GM18498 (cell line): ENCODE measurements at regions not wholly inside any gene's neighbourhood (a gene's known extent, or its start where the extent isn't known, plus 50 kb on each side); places are given as distances from the start of the nearest gene placed in this dataset.
"Not testable (repeated sequence)": the region's sequence is repeated elsewhere in the genome, so short reads cannot be mapped to it uniquely, and the experiment has no call there.

ENCODE experiments used
- ATAC-seq: cut with Tn5 transposase; IDR thresholded peaks from one replicate; pipeline ENCODE4 v1.9.1; 2021; ENCODE audit warnings: mild to moderate bottlenecking, moderate library complexity; ENCODE audit not compliant: unreplicated experiment

- ATAC-seq, result not testable (repeated sequence)
These were observed 144.9 kb downstream of the NPIPB11 start for GRCh38 chr16:29261427-29262248.

- ATAC-seq, result not testable (repeated sequence)
These were observed 145.7 kb downstream of the NPIPB11 start for GRCh38 chr16:29260683-29261426.

- not testable (repeated sequence) for ATAC-seq
These were observed 146.7 kb downstream of the NPIPB11 start for GRCh38 chr16:29259635-29260457.

- not testable (repeated sequence) for ATAC-seq
These were observed 147.4 kb downstream of the NPIPB11 start for GRCh38 chr16:29258946-29259634.

- ATAC-seq, result not testable (repeated sequence)
These were observed 148.8 kb downstream of the NPIPB11 start for GRCh38 chr16:29257419-29258336.

- no peak for ATAC-seq
These were observed 150.0 kb downstream of the NPIPB11 start for GRCh38 chr16:29256501-29256981.

GRCh38 chr16:29255957-29256356 lies 150.6 kb downstream of the NPIPB11 start:
- not testable (repeated sequence) for ATAC-seq

- not testable (repeated sequence) for ATAC-seq
These were observed 151.1 kb downstream of the NPIPB11 start for GRCh38 chr16:29255496-29255796.

- no peak for ATAC-seq
These were observed 151.6 kb downstream of the NPIPB11 start for GRCh38 chr16:29254676-29255495.

GRCh38 chr16:29253716-29254590 lies 152.6 kb downstream of the NPIPB11 start:
- not testable (repeated sequence) for ATAC-seq

- not testable (repeated sequence) for ATAC-seq
These were observed 153.4 kb downstream of the NPIPB11 start for GRCh38 chr16:29253066-29253590.

GRCh38 chr16:29252311-29252710 lies 154.2 kb downstream of the NPIPB11 start:
- ATAC-seq, result not testable (repeated sequence)

GRCh38 chr16:29251571-29252011 lies 154.9 kb downstream of the NPIPB11 start:
- not testable (repeated sequence) for ATAC-seq

GRCh38 chr16:29250923-29251434 lies 155.5 kb downstream of the NPIPB11 start:
- ATAC-seq, result not testable (repeated sequence)

- ATAC-seq, result not testable (repeated sequence)
These were observed 156.0 kb downstream of the NPIPB11 start for GRCh38 chr16:29250469-29250868.

GRCh38 chr16:29248940-29249318 lies 157.6 kb downstream of the NPIPB11 start:
- not testable (repeated sequence) for ATAC-seq
